Loucy (cell line): ENCODE measurements at regions not wholly inside any gene's neighbourhood (a gene's known extent, or its start where the extent isn't known, plus 50 kb on each side); places are given as distances from the start of the nearest gene placed in this dataset.
A peak's percentile ranks its signal among the peaks of the same experiment; 100 is the strongest.

Source experiments
- H2AFZ ChIP-seq: fragments of 200-600 bp; sonication (generic); 2 replicates; pipeline ENCODE4 v1.6.0; 2016; ENCODE audit warnings: antibody characterized with exemption, mild to moderate bottlenecking, low read length, moderate library complexity
- H3F3A ChIP-seq: fragments of 200-600 bp; 2 replicates; pipeline ENCODE4 v1.6.0; 2016; ENCODE audit warnings: antibody characterized with exemption, low read depth, mild to moderate bottlenecking
- H3K27me3 ChIP-seq: fragments of 200-600 bp; sonication (generic); 2 replicates; pipeline ENCODE4 v1.6.1; 2014; ENCODE audit warnings: low read length, mild to moderate bottlenecking; ENCODE audit not compliant: insufficient read depth, poor library complexity, severe bottlenecking
- H3K36me3 ChIP-seq: fragments of 200-600 bp; sonication (generic); 2 replicates; pipeline ENCODE4 v1.6.1; 2016; ENCODE audit warnings: low read length; ENCODE audit not compliant: insufficient read depth
- H3K4me1 ChIP-seq: fragments of 200-600 bp; sonication (generic); 2 replicates; pipeline ENCODE4 v1.5.1; 2014; ENCODE audit warnings: low read length, mild to moderate bottlenecking; ENCODE audit not compliant: insufficient read depth, poor library complexity, severe bottlenecking
- H3K4me2 ChIP-seq: fragments of 200-600 bp; sonication (generic); 2 replicates; pipeline ENCODE4 v1.6.0; 2014; ENCODE audit warnings: antibody characterized with exemption, low read length, low read depth, mild to moderate bottlenecking; ENCODE audit not compliant: poor library complexity, severe bottlenecking
- H3K4me3 ChIP-seq: fragments of 200-600 bp; sonication (generic); 2 replicates; pipeline ENCODE4 v1.5.1; 2014; ENCODE audit warnings: low read length, mild to moderate bottlenecking, mixed read lengths; ENCODE audit not compliant: poor library complexity, severe bottlenecking
- H3K79me2 ChIP-seq: fragments of 200-600 bp; sonication (generic); 2 replicates; pipeline ENCODE4 v1.6.1; 2014; ENCODE audit warnings: low read length; ENCODE audit not compliant: insufficient read depth
- H3K9ac ChIP-seq: fragments of 200-600 bp; sonication (generic); 2 replicates; pipeline ENCODE4 v1.6.0; 2014; ENCODE audit warnings: mild to moderate bottlenecking, low read depth, low read length, moderate library complexity; ENCODE audit not compliant: poor library complexity, severe bottlenecking
- H3K9me2 ChIP-seq: fragments of 200-600 bp; sonication (generic); replicated peaks from 2 replicates; pipeline ENCODE4 v1.6.1; 2016; ENCODE audit warnings: low read depth, low read length, mixed read lengths
- H3K9me3 ChIP-seq: fragments of 200-600 bp; sonication (generic); 2 replicates; pipeline ENCODE4 v1.6.1; 2014; ENCODE audit warnings: mild to moderate bottlenecking, antibody characterized with exemption, low read length, low read depth; ENCODE audit not compliant: insufficient read depth
- H4K20me1 ChIP-seq: fragments of 200-600 bp; sonication (generic); 2 replicates; pipeline ENCODE4 v1.6.0; 2014; ENCODE audit warnings: antibody characterized with exemption, low read length, mild to moderate bottlenecking; ENCODE audit not compliant: insufficient read depth, poor library complexity, severe bottlenecking
- CTCF ChIP-seq: fragments of 200-600 bp; sonication (generic); conservative IDR thresholded peaks from 2 replicates; pipeline ENCODE4 v1.5.1; 2014; ENCODE audit warnings: mild to moderate bottlenecking, antibody characterized with exemption, low read length
- EZH2phosphoT487 ChIP-seq: fragments of 200-600 bp; IDR thresholded peaks from 2 replicates; pipeline ENCODE4 v1.6.1; 2018; ENCODE audit warnings: antibody characterized with exemption, mild to moderate bottlenecking, moderate library complexity, borderline replicate concordance

DNA sequence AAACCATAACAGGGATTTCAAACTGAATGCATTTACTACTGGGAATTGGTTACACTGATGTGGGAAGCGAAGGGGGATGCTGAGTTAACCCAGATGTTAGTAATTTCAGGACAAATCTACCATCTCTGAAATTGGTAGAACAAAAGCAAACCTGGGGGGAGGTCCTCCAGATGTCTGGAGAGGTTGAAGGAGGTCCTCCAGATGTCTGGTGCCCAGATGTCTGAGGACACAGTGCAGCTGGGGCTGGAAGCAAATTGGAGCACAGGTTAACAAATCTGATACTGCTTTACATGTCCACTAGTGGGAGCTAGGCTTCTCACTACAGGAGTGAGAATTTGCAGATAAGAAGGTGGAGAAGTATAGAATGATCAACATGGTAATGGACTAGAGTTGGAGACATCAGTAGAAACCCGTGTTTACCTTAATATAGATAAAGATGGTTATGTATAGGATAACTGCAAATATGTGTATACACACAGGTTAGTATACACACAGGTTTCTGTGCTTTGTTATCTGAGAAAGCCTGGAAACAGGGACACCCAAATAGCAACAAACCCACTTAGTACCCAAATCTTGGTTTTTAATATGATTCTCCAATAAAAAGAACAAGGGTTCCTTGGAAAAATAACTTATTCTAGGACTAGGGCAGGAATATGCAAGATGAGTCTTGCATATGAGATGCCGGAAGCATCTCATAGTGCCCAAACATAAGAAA lies 162.5 kb downstream of the C12orf50 start:
- Histone ChIP-seq H3K9me3 (no peaks in the 10 kb centered on the region), H2AFZ (no peak overlapping the region), H4K20me1 (no peaks in the 10 kb centered on the region), H3K27me3 (no peaks in the 10 kb centered on the region), H3F3A (no peaks in the 10 kb centered on the region), H3K4me1 (peaks cover 17% of the 10 kb centered on the region), H3K79me2 (no peaks in the 10 kb centered on the region), H3K4me2 (no peak overlapping the region), H3K4me3 (no peak overlapping the region), H3K9me2 (no peaks in the 10 kb centered on the region), H3K36me3 (no peaks in the 10 kb centered on the region), H3K9ac (no peak overlapping the region)
- TF ChIP-seq EZH2phosphoT487 (no peak), CTCF (peak; percentile 77)

GRCh38 chr12:87861791-87862190 lies 167.4 kb downstream of the C12orf50 start:
- H3K9me3 ChIP-seq, result no peaks in the 10 kb centered on the region

GRCh38 chr12:87853448-87854003 lies 175.7 kb downstream of the C12orf50 start:
- no peak overlapping the region for H3K9ac ChIP-seq
- H3K9me2 ChIP-seq, result no peaks in the 10 kb centered on the region
- H3F3A ChIP-seq, result no peaks in the 10 kb centered on the region
- H3K4me3 ChIP-seq, result no peak overlapping the region
- TF ChIP-seq CTCF, result no peak
- TF ChIP-seq EZH2phosphoT487, result no peak
- H4K20me1 ChIP-seq, result no peaks in the 10 kb centered on the region
- no peak overlapping the region for H3K4me2 ChIP-seq
- no peaks in the 10 kb centered on the region for H3K79me2 ChIP-seq
- H2AFZ ChIP-seq, result no peak overlapping the region
- H3K9me3 ChIP-seq, result no peaks in the 10 kb centered on the region
- H3K27me3 ChIP-seq, result no peaks in the 10 kb centered on the region
- H3K4me1 ChIP-seq, result no peaks in the 10 kb centered on the region
- no peaks in the 10 kb centered on the region for H3K36me3 ChIP-seq

More at GRCh38 chr12:87861791-87862190, 167.4 kb downstream of the C12orf50 start:
- Histone ChIP-seq H3K27me3 (no peaks in the 10 kb centered on the region), H3K9ac (no peak overlapping the region), H3K4me3 (no peak overlapping the region), H3K36me3 (no peaks in the 10 kb centered on the region), H3K9me2 (no peaks in the 10 kb centered on the region), H3K79me2 (no peaks in the 10 kb centered on the region), H2AFZ (no peak overlapping the region), H4K20me1 (no peaks in the 10 kb centered on the region), H3F3A (no peaks in the 10 kb centered on the region), H3K4me1 (no peaks in the 10 kb centered on the region), H3K4me2 (no peak overlapping the region)
- TF ChIP-seq CTCF (no peak), EZH2phosphoT487 (no peak)
